ENCODE measurements at regions not wholly inside any gene's neighbourhood (a gene's known extent, or its start where the extent isn't known, plus 50 kb on each side); places are given as distances from the start of the nearest gene placed in this dataset.

GRCh38 chr4:136931781-136932180 lies 600.5 kb downstream of the PCDH18 start:
- H3K4me3 Mint-ChIP-seq: no peak overlapping the region
- DNase-seq (no peak), ATAC-seq (replicated peaks) (no peak)
- H3K27me3 Mint-ChIP-seq: no peaks in the 10 kb centered on the region
- H3K27ac Mint-ChIP-seq: no peak overlapping the region
- H3K4me1 Mint-ChIP-seq (ENCODE audit: low read depth in 2 of 2): no peaks in the 10 kb centered on the region
- H3K36me3 Mint-ChIP-seq (ENCODE audit: insufficient read depth): peaks cover 2% of the 10 kb centered on the region
- peaks cover 6 to 18% of the 10 kb centered on the region in 2 donors for H3K9me3 Mint-ChIP-seq

- DNase-seq (no peak), ATAC-seq (replicated peaks) (no peak)
- no peaks in the 10 kb centered on the region for H3K36me3 Mint-ChIP-seq (ENCODE audit: insufficient read depth)
- H3K27ac Mint-ChIP-seq: no peak overlapping the region
- H3K9me3 Mint-ChIP-seq: peaks cover 6 to 21% of the 10 kb centered on the region in 2 donors
- H3K4me1 Mint-ChIP-seq (ENCODE audit: low read depth in 2 of 2): no peaks in the 10 kb centered on the region
- H3K27me3 Mint-ChIP-seq: no peaks in the 10 kb centered on the region
- no peak overlapping the region for H3K4me3 Mint-ChIP-seq
Observed at GRCh38 chr4:136928957-136929411, 603.3 kb downstream of the PCDH18 start.

GRCh38 chr4:136927172-136927571 lies 605.1 kb downstream of the PCDH18 start:
- Mint-ChIP-seq H3K4me1 (ENCODE audit: low read depth in 2 of 2) (no peaks in the 10 kb centered on the region), H3K4me3 (no peak overlapping the region), H3K27me3 (no peaks in the 10 kb centered on the region), H3K36me3 (ENCODE audit: insufficient read depth) (no peaks in the 10 kb centered on the region), H3K9me3 (peaks cover 6 to 21% of the 10 kb centered on the region in 2 donors), H3K27ac (no peak overlapping the region)
- no peak for DNase-seq
- no peak for ATAC-seq (replicated peaks)

- no peaks in the 10 kb centered on the region for H3K27me3 Mint-ChIP-seq
- H3K27ac Mint-ChIP-seq: no peak overlapping the region
- no peaks in the 10 kb centered on the region for H3K36me3 Mint-ChIP-seq (ENCODE audit: insufficient read depth)
- DNase-seq (no peak), ATAC-seq (replicated peaks) (no peak)
- H3K4me1 Mint-ChIP-seq (ENCODE audit: low read depth in 2 of 2): no peaks in the 10 kb centered on the region
- H3K9me3 Mint-ChIP-seq: peaks cover 6 to 20% of the 10 kb centered on the region in 2 donors
- H3K4me3 Mint-ChIP-seq: no peak overlapping the region
Observed at GRCh38 chr4:136925203-136925602, 607.1 kb downstream of the PCDH18 start.

- no peaks in the 10 kb centered on the region for H3K4me1 Mint-ChIP-seq (ENCODE audit: low read depth in 2 of 2)
- no peak overlapping the region for H3K27ac Mint-ChIP-seq
- ATAC-seq (replicated peaks) (no peak), DNase-seq (no peak)
- H3K27me3 Mint-ChIP-seq: no peaks in the 10 kb centered on the region
- H3K4me3 Mint-ChIP-seq: no peak overlapping the region
- H3K9me3 Mint-ChIP-seq: peaks cover 2 to 6% of the 10 kb centered on the region in 2 donors
- H3K36me3 Mint-ChIP-seq (ENCODE audit: insufficient read depth): no peaks in the 10 kb centered on the region
Observed at GRCh38 chr4:136922066-136922465, 610.2 kb downstream of the PCDH18 start.

GRCh38 chr4:136920092-136920881 lies 612.0 kb downstream of the PCDH18 start:
- Mint-ChIP-seq H3K9me3 (no peaks in the 10 kb centered on the region), H3K4me3 (no peak overlapping the region), H3K27me3 (no peaks in the 10 kb centered on the region), H3K4me1 (ENCODE audit: low read depth in 2 of 2) (no peaks in the 10 kb centered on the region), H3K27ac (no peak overlapping the region), H3K36me3 (ENCODE audit: insufficient read depth) (no peaks in the 10 kb centered on the region)
- DNase-seq (no peak), ATAC-seq (replicated peaks) (no peak)

- no peak overlapping the region for H3K4me3 Mint-ChIP-seq
- no peaks in the 10 kb centered on the region for H3K4me1 Mint-ChIP-seq (ENCODE audit: low read depth in 2 of 2)
- H3K27me3 Mint-ChIP-seq: no peaks in the 10 kb centered on the region
- DNase-seq: no peak
- no peaks in the 10 kb centered on the region for H3K36me3 Mint-ChIP-seq (ENCODE audit: insufficient read depth)
- H3K27ac Mint-ChIP-seq: no peak overlapping the region
- no peak for ATAC-seq (replicated peaks)
- H3K9me3 Mint-ChIP-seq: no peaks in the 10 kb centered on the region
Observed at GRCh38 chr4:136918772-136919171, 613.5 kb downstream of the PCDH18 start.

GRCh38 chr4:136917312-136918110 lies 614.8 kb downstream of the PCDH18 start:
- DNase-seq (no peak), ATAC-seq (replicated peaks) (no peak)
- Mint-ChIP-seq H3K36me3 (ENCODE audit: insufficient read depth) (no peaks in the 10 kb centered on the region), H3K27me3 (no peaks in the 10 kb centered on the region), H3K4me3 (no peak overlapping the region), H3K9me3 (no peaks in the 10 kb centered on the region), H3K4me1 (ENCODE audit: low read depth in 2 of 2) (no peaks in the 10 kb centered on the region), H3K27ac (no peak overlapping the region)

- no peak for DNase-seq
- ATAC-seq (replicated peaks): no peak
- no peaks in the 10 kb centered on the region for H3K4me1 Mint-ChIP-seq (ENCODE audit: low read depth in 2 of 2)
- no peaks in the 10 kb centered on the region for H3K27me3 Mint-ChIP-seq
- no peak overlapping the region for H3K4me3 Mint-ChIP-seq
- H3K27ac Mint-ChIP-seq: no peak overlapping the region
- H3K36me3 Mint-ChIP-seq (ENCODE audit: insufficient read depth): no peaks in the 10 kb centered on the region
- no peaks in the 10 kb centered on the region for H3K9me3 Mint-ChIP-seq
Observed at GRCh38 chr4:136909626-136910025, 622.7 kb downstream of the PCDH18 start.

- Mint-ChIP-seq H3K4me1 (ENCODE audit: low read depth in 2 of 2) (no peaks in the 10 kb centered on the region), H3K36me3 (ENCODE audit: insufficient read depth) (no peaks in the 10 kb centered on the region), H3K27me3 (no peaks in the 10 kb centered on the region), H3K9me3 (no peaks in the 10 kb centered on the region), H3K4me3 (no peak overlapping the region), H3K27ac (no peak overlapping the region)
- no peak for DNase-seq
- ATAC-seq (replicated peaks): no peak
Observed at GRCh38 chr4:136908122-136908521, 624.2 kb downstream of the PCDH18 start.

GRCh38 chr4:136900696-136901095 lies 631.6 kb downstream of the PCDH18 start:
- no peaks in the 10 kb centered on the region for H3K4me1 Mint-ChIP-seq (ENCODE audit: low read depth in 2 of 2)
- H3K36me3 Mint-ChIP-seq (ENCODE audit: insufficient read depth): no peaks in the 10 kb centered on the region
- H3K4me3 Mint-ChIP-seq: no peak overlapping the region
- DNase-seq (no peak), ATAC-seq (replicated peaks) (no peak)
- peaks cover 4 to 12% of the 10 kb centered on the region in 2 donors for H3K9me3 Mint-ChIP-seq
- no peak overlapping the region for H3K27ac Mint-ChIP-seq
- H3K27me3 Mint-ChIP-seq: no peaks in the 10 kb centered on the region

GRCh38 chr4:136898590-136899248 lies 633.6 kb downstream of the PCDH18 start:
- no peaks in the 10 kb centered on the region for H3K4me1 Mint-ChIP-seq (ENCODE audit: low read depth in 2 of 2)
- ATAC-seq (replicated peaks): no peak

GRCh38 chr4:136893573-136893972 lies 638.7 kb downstream of the PCDH18 start:
- ATAC-seq (replicated peaks) (no peak), DNase-seq (no peak)
- Mint-ChIP-seq H3K36me3 (ENCODE audit: insufficient read depth) (no peaks in the 10 kb centered on the region), H3K27ac (no peak overlapping the region), H3K4me3 (no peak overlapping the region), H3K4me1 (ENCODE audit: low read depth in 2 of 2) (no peaks in the 10 kb centered on the region), H3K27me3 (no peaks in the 10 kb centered on the region), H3K9me3 (peaks cover 3 to 5% of the 10 kb centered on the region in 2 donors)

More at GRCh38 chr4:136898590-136899248, 633.6 kb downstream of the PCDH18 start:
- Mint-ChIP-seq H3K36me3 (ENCODE audit: insufficient read depth) (no peaks in the 10 kb centered on the region), H3K27ac (no peak overlapping the region), H3K27me3 (no peaks in the 10 kb centered on the region), H3K4me3 (no peak overlapping the region), H3K9me3 (peaks cover 5 to 12% of the 10 kb centered on the region in 2 donors)
- DNase-seq: no peak
